ENCODE measurements at regions not wholly inside any gene's neighbourhood (a gene's known extent, or its start where the extent isn't known, plus 50 kb on each side); places are given as distances from the start of the nearest gene placed in this dataset.

GRCh38 chr1:190949939-190950338 lies 472.3 kb upstream of the BRINP3 start:
- TF ChIP-seq ARNTL (CRISPR knock-in tag; IDR thresholded peaks at IDR 0.05; ENCODE audit: borderline replicate concordance, low read depth) (no peak), CSRNP3 (CRISPR knock-in tag; IDR thresholded peaks at IDR 0.05) (no peak), TCF4 (CRISPR knock-in tag; IDR thresholded peaks at IDR 0.05; ENCODE audit: borderline replicate concordance) (no peak), ZC3H10 (CRISPR knock-in tag; IDR thresholded peaks at IDR 0.05) (no peak), RARB (CRISPR knock-in tag; IDR thresholded peaks at IDR 0.05) (no peak), ISL1 (CRISPR knock-in tag; IDR thresholded peaks at IDR 0.05) (no peak), BACH2 (CRISPR knock-in tag; IDR thresholded peaks at IDR 0.05; ENCODE audit: borderline replicate concordance) (no peak), ZFP3 (CRISPR knock-in tag; IDR thresholded peaks at IDR 0.05) (no peak), POU6F1 (CRISPR knock-in tag; IDR thresholded peaks at IDR 0.05; ENCODE audit: borderline replicate concordance, low read depth) (no peak), GLIS3 (CRISPR knock-in tag; IDR thresholded peaks at IDR 0.05) (no peak), ZNF565 (CRISPR knock-in tag; conservative IDR thresholded peaks at IDR 0.05; ENCODE audit: low read depth) (no peak)

Measured in SK-N-SH treated with all-trans-retinoic acid at 6 μM for 48 hours (cell line).